ENCODE measurements at regions not wholly inside any gene's neighbourhood (a gene's known extent, or its start where the extent isn't known, plus 50 kb on each side); places are given as distances from the start of the nearest gene placed in this dataset.

GRCh38 chr1:95983831-95984230 lies 737.8 kb upstream of the PTBP2 start:
- H3K4me3 ChIP-seq, result no peak overlapping the region
- intact Hi-C loops (cut with DNase I), result no loop called here
- DNase-seq, result no peak
- H3K9me3 ChIP-seq, result no peaks in the 10 kb centered on the region
- H3K36me3 ChIP-seq, result no peaks in the 10 kb centered on the region
- TF ChIP-seq CTCF (IDR thresholded peaks at IDR 0.05), result no peak
- no peak for TF ChIP-seq EP300 (IDR thresholded peaks at IDR 0.05)
- no peak for TF ChIP-seq POLR2A (IDR thresholded peaks at IDR 0.05)
- H3K27me3 ChIP-seq, result peaks cover 2% of the 10 kb centered on the region
- H3K4me1 ChIP-seq (ENCODE audit: insufficient read depth), result no peaks in the 10 kb centered on the region
- H3K27ac ChIP-seq, result no peak overlapping the region

GRCh38 chr1:95984798-95985374 lies 736.7 kb upstream of the PTBP2 start:
- 7 to 19% (median 18%) methylated on average over 1 of the region's 1 CpG for WGBS, 3 donors
- H3K27ac ChIP-seq, result no peak overlapping the region
- peaks cover 2% of the 10 kb centered on the region for H3K27me3 ChIP-seq
- no peak for DNase-seq
- H3K4me3 ChIP-seq, result no peak overlapping the region
- H3K4me1 ChIP-seq (ENCODE audit: insufficient read depth), result no peaks in the 10 kb centered on the region
- no peaks in the 10 kb centered on the region for H3K36me3 ChIP-seq
- no peak for TF ChIP-seq EP300 (IDR thresholded peaks at IDR 0.05)
- no peak for TF ChIP-seq POLR2A (IDR thresholded peaks at IDR 0.05)
- TF ChIP-seq CTCF (IDR thresholded peaks at IDR 0.05), result no peak
- intact Hi-C loops (cut with DNase I), result no loop called here
- no peaks in the 10 kb centered on the region for H3K9me3 ChIP-seq

GRCh38 chr1:95990033-95990432 lies 731.6 kb upstream of the PTBP2 start:
- Histone ChIP-seq H3K27me3 (no peaks in the 10 kb centered on the region), H3K36me3 (no peaks in the 10 kb centered on the region), H3K9me3 (no peaks in the 10 kb centered on the region), H3K4me1 (ENCODE audit: insufficient read depth) (no peaks in the 10 kb centered on the region), H3K27ac (no peak overlapping the region), H3K4me3 (no peak overlapping the region)
- WGBS, 3 donors, result 50 to 55% (median 52%) methylated on average over 2 of the region's 2 CpGs
- TF ChIP-seq CTCF (IDR thresholded peaks at IDR 0.05) (no peak), EP300 (IDR thresholded peaks at IDR 0.05) (no peak), POLR2A (IDR thresholded peaks at IDR 0.05) (no peak)
- no peak for DNase-seq
- intact Hi-C loops (cut with DNase I), result no loop called here

- TF ChIP-seq EP300 (IDR thresholded peaks at IDR 0.05), result no peak
- TF ChIP-seq POLR2A (IDR thresholded peaks at IDR 0.05), result no peak
- TF ChIP-seq CTCF (IDR thresholded peaks at IDR 0.05), result no peak
- no peak for DNase-seq
Observed at GRCh38 chr1:95991787-95992520, 729.6 kb upstream of the PTBP2 start.

More at GRCh38 chr1:95991787-95992520, 729.6 kb upstream of the PTBP2 start:
- H3K36me3 ChIP-seq, result no peaks in the 10 kb centered on the region
- intact Hi-C loops (cut with DNase I), result no loop called here
- no peak overlapping the region for H3K27ac ChIP-seq
- H3K9me3 ChIP-seq, result no peaks in the 10 kb centered on the region
- H3K4me1 ChIP-seq (ENCODE audit: insufficient read depth), result no peaks in the 10 kb centered on the region
- no peak overlapping the region for H3K4me3 ChIP-seq
- 48 to 88% (median 62%) methylated on average over 2 of the region's 2 CpGs for WGBS, 3 donors
- no peaks in the 10 kb centered on the region for H3K27me3 ChIP-seq
